Pancreas (tissue), 10 donors: ENCODE measurements at regions not wholly inside any gene's neighbourhood (a gene's known extent, or its start where the extent isn't known, plus 50 kb on each side); places are given as distances from the start of the nearest gene placed in this dataset.

Experiments
- ATAC-seq, 4 donors: fragments of 200-7000 bp; cut with Tn5 transposase; one replicate each; pipeline versions ENCODE4 v1.8.0 to v1.9.1; 2020; ENCODE audit warnings: mild to moderate bottlenecking in 4 of 4, moderate library complexity in 4 of 4
- DNase-seq, 6 donors: peaks; one replicate each; pipeline ENCODE4 v3.0.0-alpha.2; 2020
- FAIRE-seq: peaks from 2 replicates; lab custom pipeline; 2012; peaks lifted over from hg19 to GRCh38; lab: Jason Lieb, UNC
- H3K27ac ChIP-seq, 4 donors: fragments of 200-600 bp; sonication (generic); 1 replicate in 3 of 4; 2 replicates in 1 of 4; pipeline versions ENCODE4 v1.5.0 to v1.8.0; 2020
- H3K27me3 ChIP-seq, 4 donors: fragments of 200-600 bp; one replicate each; pipeline ENCODE4 v1.8.0; 2021
- H3K36me3 ChIP-seq, 3 donors: fragments of 200-600 bp; sonication (generic) in 1 of 3; one replicate each; pipeline versions ENCODE4 v1.5.0 to v1.8.0; 2020 to 2021
- H3K4me1 ChIP-seq, 3 donors: fragments of 200-600 bp; one replicate each; pipeline ENCODE4 v1.8.0; 2021
- H3K4me3 ChIP-seq, 4 donors: fragments of 200-600 bp; sonication (generic) in 2 of 4; one replicate each; pipeline versions ENCODE4 v1.5.0 to v1.8.0; 2020 to 2021
- H3K9me3 ChIP-seq, 4 donors: fragments of 200-600 bp; one replicate each; pipeline ENCODE4 v1.8.0; 2021
- CTCF ChIP-seq, 4 donors: fragments of 200-600 bp; sonication (generic) in 3 of 4; IDR thresholded peaks; one replicate each; pipeline versions ENCODE4 v1.5.0 to v1.8.0; 2021; ENCODE audit warnings: antibody characterized with exemption in 4 of 4
- WGBS, 2 donors: extraction: QIAGEN DNeasy Blood & Tissue Kit; methylation state at CpG; one replicate each; pipeline ENCODE4 v1.1.7; 2013; 5-methylcytosine and 5-hydroxymethylcytosine counted together
- intact Hi-C, 3 donors: fragments of 100-400 bp; cut with DNase I; formaldehyde crosslinking; loops; one replicate each; pipeline versions ENCODE4 v1.11.1 to v1.14.2; 2022
- donor health status: healthy with polysubstance abuse.
- donor health status: DM: no; HTN: no; CAD: no; lungs with moderate emphysema.
- donor health status: DM: no; HTN: no; CAD: no.
- donor health status: control.
- donor health status: control.
- donor health status: Bipolar disorder and iron deficiency.
- donor health status: DM: yes; HTN: yes; CAD: no.
- donor health status: DM: no; HTN: no; CAD: no.
- donor health status: DM: no; HTN: no; CAD: no.
- donor health status: DM: yes; HTN: yes; CAD: no.

- 80 to 92% methylated on average over 1 of the region's 1 CpG for WGBS, 2 donors
- H3K4me3 ChIP-seq, result no peak overlapping the region
- FAIRE-seq (no peak), ATAC-seq (no peak), DNase-seq (no peak)
- no peak for TF ChIP-seq CTCF (IDR thresholded peaks at IDR 0.05)
- H3K27ac ChIP-seq, result no peak overlapping the region
- intact Hi-C loops, result no loop called here
- H3K27me3 ChIP-seq, result no peaks in the 10 kb centered on the region
- no peaks in the 10 kb centered on the region for H3K36me3 ChIP-seq
- no peaks in the 10 kb centered on the region for H3K4me1 ChIP-seq
- H3K9me3 ChIP-seq, result no peaks in the 10 kb centered on the region
Measured at GRCh38 chr18:44514766-44515165, 165.9 kb upstream of the SETBP1 start.

GRCh38 chr18:44516450-44516849 lies 164.2 kb upstream of the SETBP1 start:
- intact Hi-C loops, result no loop called here
- no peak for DNase-seq
- no peak overlapping the region for H3K27ac ChIP-seq
- no peaks in the 10 kb centered on the region for H3K27me3 ChIP-seq
- no peaks in the 10 kb centered on the region for H3K4me1 ChIP-seq
- H3K9me3 ChIP-seq, result no peaks in the 10 kb centered on the region
- no peak for ATAC-seq
- 70 to 83% methylated on average over 1 of the region's 1 CpG for WGBS, 2 donors
- FAIRE-seq, result no peak
- no peak for TF ChIP-seq CTCF (IDR thresholded peaks at IDR 0.05)
- H3K4me3 ChIP-seq, result no peak overlapping the region
- H3K36me3 ChIP-seq, result no peaks in the 10 kb centered on the region

GRCh38 chr18:44517136-44517535 lies 163.6 kb upstream of the SETBP1 start:
- Histone ChIP-seq H3K27me3 (no peaks in the 10 kb centered on the region), H3K9me3 (no peaks in the 10 kb centered on the region), H3K27ac (no peak overlapping the region), H3K36me3 (no peaks in the 10 kb centered on the region), H3K4me3 (no peak overlapping the region), H3K4me1 (no peaks in the 10 kb centered on the region)
- FAIRE-seq (no peak), DNase-seq (no peak), ATAC-seq (no peak)
- TF ChIP-seq CTCF (IDR thresholded peaks at IDR 0.05), result no peak
- WGBS, 2 donors, result 82 to 84% methylated on average over 3 of the region's 3 CpGs
- intact Hi-C loops, result no loop called here

DNA sequence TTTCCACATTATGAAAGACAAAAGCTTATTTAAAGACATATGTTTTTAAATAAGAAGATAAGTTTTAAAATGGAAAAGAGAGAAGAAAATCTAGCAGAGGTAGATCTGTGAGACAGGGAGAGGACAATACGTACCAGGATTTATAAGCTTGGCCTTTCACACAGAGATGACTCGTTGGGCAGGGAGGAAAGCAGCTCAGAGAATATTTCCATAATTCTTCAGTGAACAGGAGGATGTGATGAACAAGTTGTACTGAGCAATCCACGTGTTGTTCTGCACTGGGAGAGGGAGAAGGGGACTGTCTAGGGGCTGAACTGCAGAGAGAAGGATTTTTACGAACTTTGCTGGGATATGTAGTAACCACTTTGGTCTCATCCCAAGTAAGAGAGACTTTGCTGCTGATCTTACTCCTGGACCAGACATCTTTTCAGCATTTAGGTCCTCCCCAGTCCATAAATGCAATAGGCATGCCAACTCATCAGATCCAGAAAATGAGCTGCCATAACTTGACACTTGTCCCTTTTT lies 162.5 kb upstream of the SETBP1 start:
- FAIRE-seq, result no peak

More for the DNA sequence above, 162.5 kb upstream of the SETBP1 start:
- H3K9me3 ChIP-seq, result no peaks in the 10 kb centered on the region
- intact Hi-C loops, result no loop called here
- no peaks in the 10 kb centered on the region for H3K36me3 ChIP-seq
- ATAC-seq (no peak), DNase-seq (no peak)
- no peak for TF ChIP-seq CTCF (IDR thresholded peaks at IDR 0.05)
- H3K27ac ChIP-seq, result no peak overlapping the region
- WGBS, 2 donors, result 76 to 78% methylated on average over 4 of the region's 4 CpGs
- no peak overlapping the region for H3K4me3 ChIP-seq
- H3K4me1 ChIP-seq, result no peaks in the 10 kb centered on the region
- no peaks in the 10 kb centered on the region for H3K27me3 ChIP-seq
